ENCODE measurements at regions not wholly inside any gene's neighbourhood (a gene's known extent, or its start where the extent isn't known, plus 50 kb on each side); places are given as distances from the start of the nearest gene placed in this dataset.
"Not testable (repeated sequence)": the region's sequence is repeated elsewhere in the genome, so short reads cannot be mapped to it uniquely, and the experiment has no call there.

DNA sequence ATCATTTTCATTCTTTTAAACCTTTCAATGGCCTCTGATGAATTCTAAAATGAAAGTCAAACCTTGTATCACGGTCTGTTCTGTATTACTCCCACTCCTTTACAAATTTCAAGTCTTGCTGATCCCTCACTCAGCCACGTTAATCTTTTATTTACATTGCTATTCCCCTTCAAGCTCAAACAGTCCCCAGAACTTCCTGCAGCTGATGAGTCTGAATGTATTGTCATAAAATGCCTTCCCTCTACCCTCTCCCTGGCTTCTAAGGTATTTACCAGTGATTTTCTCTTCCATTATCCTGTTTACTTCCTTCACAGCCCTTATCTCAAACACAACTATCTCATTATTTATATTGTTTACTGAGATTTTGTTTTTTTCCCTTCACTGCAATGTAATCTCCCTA, 562.3 kb upstream of the C9orf72 start:
- H3K4me1 Mint-ChIP-seq, result no peaks in the 10 kb centered on the region
- no peak overlapping the region for H3K27ac Mint-ChIP-seq
- no peaks in the 10 kb centered on the region for H3K27me3 Mint-ChIP-seq (ENCODE audit: low read depth)
- no peak overlapping the region for H3K4me3 Mint-ChIP-seq
- H3K9me3 Mint-ChIP-seq, result no peaks in the 10 kb centered on the region
- no peaks in the 10 kb centered on the region for H3K36me3 Mint-ChIP-seq (ENCODE audit: low read depth)
- TF ChIP-seq, protein P1, sequence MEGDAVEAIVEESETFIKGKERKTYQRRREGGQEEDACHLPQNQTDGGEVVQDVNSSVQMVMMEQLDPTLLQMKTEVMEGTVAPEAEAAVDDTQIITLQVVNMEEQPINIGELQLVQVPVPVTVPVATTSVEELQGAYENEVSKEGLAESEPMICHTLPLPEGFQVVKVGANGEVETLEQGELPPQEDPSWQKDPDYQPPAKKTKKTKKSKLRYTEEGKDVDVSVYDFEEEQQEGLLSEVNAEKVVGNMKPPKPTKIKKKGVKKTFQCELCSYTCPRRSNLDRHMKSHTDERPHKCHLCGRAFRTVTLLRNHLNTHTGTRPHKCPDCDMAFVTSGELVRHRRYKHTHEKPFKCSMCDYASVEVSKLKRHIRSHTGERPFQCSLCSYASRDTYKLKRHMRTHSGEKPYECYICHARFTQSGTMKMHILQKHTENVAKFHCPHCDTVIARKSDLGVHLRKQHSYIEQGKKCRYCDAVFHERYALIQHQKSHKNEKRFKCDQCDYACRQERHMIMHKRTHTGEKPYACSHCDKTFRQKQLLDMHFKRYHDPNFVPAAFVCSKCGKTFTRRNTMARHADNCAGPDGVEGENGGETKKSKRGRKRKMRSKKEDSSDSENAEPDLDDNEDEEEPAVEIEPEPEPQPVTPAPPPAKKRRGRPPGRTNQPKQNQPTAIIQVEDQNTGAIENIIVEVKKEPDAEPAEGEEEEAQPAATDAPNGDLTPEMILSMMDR (IDR thresholded peaks at IDR 0.05; ENCODE audit: unreplicated experiment in 3 of 3), result no peak

DNA sequence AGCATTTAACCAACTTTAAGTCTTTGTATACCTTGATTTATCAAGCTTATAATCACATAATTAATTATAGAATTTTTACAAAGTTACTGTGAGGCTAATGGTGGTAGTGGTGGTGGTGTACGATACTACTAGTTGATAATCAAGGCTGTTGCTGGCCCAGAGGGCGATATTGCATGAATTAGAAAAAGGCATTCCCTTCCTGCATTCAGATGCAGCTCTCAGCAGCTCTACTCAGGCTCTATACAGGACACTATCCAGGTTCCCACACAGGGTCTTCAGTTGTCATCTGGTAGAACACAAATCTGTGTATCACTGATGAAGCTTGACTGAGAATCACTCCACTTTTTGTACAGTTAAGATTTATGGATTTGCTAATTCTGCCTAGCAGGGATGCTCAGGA, 562.8 kb upstream of the C9orf72 start:
- Mint-ChIP-seq H3K9me3 (no peaks in the 10 kb centered on the region), H3K4me1 (no peaks in the 10 kb centered on the region)

DNA sequence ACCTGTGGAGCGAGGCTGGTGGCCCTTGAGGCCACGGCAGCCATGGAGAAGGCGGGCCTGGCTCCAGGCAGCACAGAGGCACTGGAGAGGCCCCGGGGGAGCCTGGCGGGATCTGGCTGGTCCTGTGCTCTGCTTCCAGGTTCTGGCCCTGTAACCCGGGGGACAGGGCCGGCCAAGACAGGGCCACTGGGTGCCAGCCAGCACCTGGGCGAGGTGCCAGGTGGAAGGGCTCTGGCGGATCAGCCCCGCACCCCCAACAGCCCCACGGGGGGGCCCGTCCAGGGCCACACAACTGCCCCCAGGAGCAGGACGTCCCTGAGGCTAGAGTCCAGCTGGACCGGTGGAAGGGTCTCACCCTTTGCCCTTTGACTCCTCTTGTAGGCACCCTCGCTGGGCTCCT, 574.1 kb upstream of the C9orf72 start:
- H3K27ac Mint-ChIP-seq; H3K9me3 Mint-ChIP-seq; H3K4me1 Mint-ChIP-seq; H3K4me3 Mint-ChIP-seq; H3K27me3 Mint-ChIP-seq (ENCODE audit: low read depth); H3K36me3 Mint-ChIP-seq (ENCODE audit: low read depth): not testable (repeated sequence)

More for the DNA sequence above, 562.8 kb upstream of the C9orf72 start:
- no peaks in the 10 kb centered on the region for H3K36me3 Mint-ChIP-seq (ENCODE audit: low read depth)
- H3K27me3 Mint-ChIP-seq (ENCODE audit: low read depth), result no peaks in the 10 kb centered on the region
- TF ChIP-seq, protein P1 (IDR thresholded peaks at IDR 0.05; ENCODE audit: unreplicated experiment in 3 of 3), result no peak
- H3K27ac Mint-ChIP-seq, result no peak overlapping the region
- no peak overlapping the region for H3K4me3 Mint-ChIP-seq

DNA sequence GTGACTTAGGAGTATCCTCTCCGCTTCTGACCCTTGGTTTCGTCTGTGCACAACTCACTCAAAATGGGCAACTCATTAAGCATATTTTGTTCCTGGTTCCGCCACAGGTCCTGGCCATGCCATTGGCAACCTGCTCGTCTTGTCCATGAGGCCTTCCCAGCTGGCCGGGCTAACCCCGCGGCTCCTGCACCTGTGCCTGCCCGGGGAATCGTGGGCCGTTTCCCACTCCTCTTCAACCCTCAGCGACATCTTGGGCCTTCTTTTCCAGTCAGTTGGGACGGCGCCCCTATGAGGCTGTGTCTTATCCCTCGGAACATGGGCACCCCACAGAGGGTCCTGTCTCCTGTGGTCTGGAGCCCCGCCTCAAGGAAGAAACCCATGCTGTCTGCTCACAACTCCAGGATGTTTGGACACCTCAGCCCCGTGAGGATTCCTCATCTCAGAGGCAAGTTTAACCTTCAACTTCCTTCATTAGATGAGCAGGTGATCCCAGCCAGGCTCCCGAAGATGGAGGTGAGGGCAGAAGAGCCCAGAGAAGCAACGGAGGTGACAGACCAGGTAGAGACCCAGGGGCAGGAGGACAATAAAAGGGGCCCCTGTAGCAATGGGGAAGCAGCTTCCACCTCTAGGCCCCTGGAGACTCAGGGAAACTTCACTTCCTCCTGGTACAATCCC, 574.8 kb upstream of the C9orf72 start:
- not testable (repeated sequence) for H3K27ac Mint-ChIP-seq; H3K27me3 Mint-ChIP-seq (ENCODE audit: low read depth); H3K4me3 Mint-ChIP-seq; H3K36me3 Mint-ChIP-seq (ENCODE audit: low read depth); H3K9me3 Mint-ChIP-seq; H3K4me1 Mint-ChIP-seq

DNA sequence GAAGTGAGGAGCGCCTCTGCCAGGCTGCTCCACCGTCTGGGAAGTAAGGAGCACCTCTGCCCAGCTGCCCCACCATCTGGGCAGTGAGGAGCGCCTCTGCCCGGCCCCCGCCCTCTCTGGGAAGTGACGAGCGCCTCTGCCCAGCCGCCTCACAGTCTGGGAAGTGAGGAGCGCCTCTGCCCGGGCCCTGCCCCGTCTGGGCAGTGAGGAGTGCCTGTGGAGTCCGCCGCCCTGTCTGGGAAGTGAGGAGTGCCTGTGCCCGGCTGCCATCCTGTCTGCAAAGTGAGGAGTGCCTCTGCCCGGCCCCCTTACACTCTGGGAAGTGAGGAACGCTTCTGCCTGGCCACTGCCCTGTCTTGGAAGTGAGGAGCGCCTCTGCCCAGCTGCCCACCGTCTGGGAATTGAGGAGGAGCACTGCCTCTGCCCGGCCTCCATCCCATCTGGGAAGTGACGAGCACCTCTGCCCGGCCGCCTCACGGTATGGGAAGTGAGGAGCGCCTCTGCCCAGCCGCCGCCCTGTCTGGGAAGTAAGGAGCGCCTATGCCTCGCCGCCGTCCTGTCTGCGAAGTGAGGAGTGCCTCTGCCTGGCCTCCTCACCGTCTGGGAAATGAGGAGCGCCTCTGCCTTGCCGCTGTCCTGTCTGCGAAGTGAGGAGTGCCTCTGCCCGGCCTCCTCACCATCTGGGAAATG, 576.2 kb upstream of the C9orf72 start:
- H3K4me1 Mint-ChIP-seq, result peaks cover 16% of the 10 kb centered on the region
- H3K4me3 Mint-ChIP-seq; H3K36me3 Mint-ChIP-seq (ENCODE audit: low read depth); H3K27me3 Mint-ChIP-seq (ENCODE audit: low read depth); H3K9me3 Mint-ChIP-seq; H3K27ac Mint-ChIP-seq: not testable (repeated sequence)

DNA sequence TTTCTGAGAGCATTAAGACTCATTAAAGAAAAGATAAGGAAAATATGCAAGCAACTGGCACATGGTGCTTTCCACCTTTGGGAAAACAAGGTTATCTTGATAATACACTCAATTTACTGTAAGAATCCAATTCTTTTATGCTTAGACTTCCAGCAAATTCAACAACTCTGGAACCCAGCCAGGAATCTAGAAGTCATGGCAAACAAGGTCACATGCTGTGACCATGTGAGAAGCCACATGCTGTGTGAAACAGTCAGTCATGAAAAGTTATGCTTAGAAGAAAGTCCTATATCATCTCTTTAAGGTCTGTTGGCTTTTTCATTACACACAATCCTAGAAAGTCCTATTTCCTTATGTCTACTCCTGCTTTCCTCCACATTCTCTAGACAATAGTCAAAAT, 581.8 kb upstream of the C9orf72 start:
- Mint-ChIP-seq H3K36me3 (ENCODE audit: low read depth) (no peaks in the 10 kb centered on the region), H3K9me3 (peaks cover 8% of the 10 kb centered on the region), H3K27me3 (ENCODE audit: low read depth) (no peaks in the 10 kb centered on the region), H3K4me1 (peaks cover 8% of the 10 kb centered on the region), H3K27ac (peak overlapping the region; percentile 59 to 85 (median 68)), H3K4me3 (no peak overlapping the region)
- TF ChIP-seq, protein P1 (IDR thresholded peaks at IDR 0.05; ENCODE audit: unreplicated experiment in 3 of 3), result no peak

DNA sequence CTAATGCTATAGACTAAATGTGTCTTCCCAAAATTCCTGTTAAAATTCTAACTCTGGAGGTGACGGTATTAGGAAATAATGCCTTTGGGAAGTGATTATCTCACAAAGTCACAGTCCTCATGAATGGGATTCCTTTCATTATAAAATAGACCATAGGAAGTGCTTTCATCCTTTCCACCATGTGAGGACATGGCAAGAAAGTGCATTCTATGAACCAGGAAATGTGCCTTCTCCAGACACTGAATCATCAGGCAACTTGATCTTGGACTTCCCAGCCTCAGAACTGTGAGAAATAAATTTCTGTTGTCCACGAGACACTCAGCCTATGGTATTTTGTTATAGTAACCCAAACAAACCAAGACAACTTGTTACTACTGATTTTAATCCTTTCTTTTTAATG, 582.4 kb upstream of the C9orf72 start:
- peaks cover 8% of the 10 kb centered on the region for H3K9me3 Mint-ChIP-seq
- no peak overlapping the region for H3K4me3 Mint-ChIP-seq

More for the DNA sequence above, 582.4 kb upstream of the C9orf72 start:
- TF ChIP-seq, protein P1 (IDR thresholded peaks at IDR 0.05; ENCODE audit: unreplicated experiment in 3 of 3), result no peak
- peaks cover 8% of the 10 kb centered on the region for H3K4me1 Mint-ChIP-seq
- no peaks in the 10 kb centered on the region for H3K36me3 Mint-ChIP-seq (ENCODE audit: low read depth)
- H3K27ac Mint-ChIP-seq, result peak overlapping the region in 2 of 3 experiments; percentile 68 to 85
- H3K27me3 Mint-ChIP-seq (ENCODE audit: low read depth), result no peaks in the 10 kb centered on the region
